Right renal cortex interstitium (tissue), 3 donors: ENCODE measurements at regions not wholly inside any gene's neighbourhood (a gene's known extent, or its start where the extent isn't known, plus 50 kb on each side); places are given as distances from the start of the nearest gene placed in this dataset.
"Not testable (repeated sequence)": the region's sequence is repeated elsewhere in the genome, so short reads cannot be mapped to it uniquely, and the experiment has no call there.

Experiments used
- DNase-seq, 3 donors: peaks; one replicate each; pipeline ENCODE4 v3.0.0-alpha.2; 2013; ENCODE audit warnings: low read depth in 3 of 3, low spot score in 2 of 3

GRCh38 chr22:25448435-25449051 is 115.9 kb upstream of the GRK3 start:
- no peak for DNase-seq

GRCh38 chr22:25449781-25450317 is 114.6 kb upstream of the GRK3 start:
- DNase-seq = no peak

GRCh38 chr22:25451480-25452114 is 112.9 kb upstream of the GRK3 start:
- DNase-seq = no peak

GRCh38 chr22:25452116-25452700 is 112.3 kb upstream of the GRK3 start:
- DNase-seq = no peak

- DNase-seq = no peak
Measured at GRCh38 chr22:25453058-25453457, 111.4 kb upstream of the GRK3 start.

- DNase-seq = no peak
Measured at GRCh38 chr22:25453557-25453956, 110.9 kb upstream of the GRK3 start.

GRCh38 chr22:25456300-25457043 is 108.0 kb upstream of the GRK3 start:
- not testable (repeated sequence) for DNase-seq

- DNase-seq = not testable (repeated sequence)
Measured at GRCh38 chr22:25458631-25459030, 105.8 kb upstream of the GRK3 start.

GRCh38 chr22:25460682-25461081 is 103.8 kb upstream of the GRK3 start:
- not testable (repeated sequence) for DNase-seq

GRCh38 chr22:25461301-25461700 is 103.2 kb upstream of the GRK3 start:
- DNase-seq = no peak

GRCh38 chr22:25462474-25463346 is 101.8 kb upstream of the GRK3 start:
- DNase-seq = peak in 2 of 3 donors; percentile 59 to 67

GRCh38 chr22:25463347-25463628 is 101.2 kb upstream of the GRK3 start:
- DNase-seq = not testable (repeated sequence)

- DNase-seq = not testable (repeated sequence)
Measured at GRCh38 chr22:25464326-25464725, 100.1 kb upstream of the GRK3 start.

GRCh38 chr22:25465949-25466348 is 98.5 kb upstream of the GRK3 start:
- DNase-seq = no peak

GRCh38 chr22:25472382-25472781 is 92.1 kb upstream of the GRK3 start:
- DNase-seq = no peak

GRCh38 chr22:25475257-25476022 is 89.0 kb upstream of the GRK3 start:
- DNase-seq = peak; percentile 80 to 91 (median 86)

GRCh38 chr22:25477358-25477757 is 87.1 kb upstream of the GRK3 start:
- no peak for DNase-seq

- DNase-seq = no peak
Measured at GRCh38 chr22:25478111-25478510, 86.4 kb upstream of the GRK3 start.

GRCh38 chr22:25478528-25478927 is 85.9 kb upstream of the GRK3 start:
- DNase-seq = no peak

- not testable (repeated sequence) for DNase-seq
Measured at GRCh38 chr22:25480868-25481267, 83.6 kb upstream of the GRK3 start.
